ENCODE measurements at regions not wholly inside any gene's neighbourhood (a gene's known extent, or its start where the extent isn't known, plus 50 kb on each side); places are given as distances from the start of the nearest gene placed in this dataset.

DNA sequence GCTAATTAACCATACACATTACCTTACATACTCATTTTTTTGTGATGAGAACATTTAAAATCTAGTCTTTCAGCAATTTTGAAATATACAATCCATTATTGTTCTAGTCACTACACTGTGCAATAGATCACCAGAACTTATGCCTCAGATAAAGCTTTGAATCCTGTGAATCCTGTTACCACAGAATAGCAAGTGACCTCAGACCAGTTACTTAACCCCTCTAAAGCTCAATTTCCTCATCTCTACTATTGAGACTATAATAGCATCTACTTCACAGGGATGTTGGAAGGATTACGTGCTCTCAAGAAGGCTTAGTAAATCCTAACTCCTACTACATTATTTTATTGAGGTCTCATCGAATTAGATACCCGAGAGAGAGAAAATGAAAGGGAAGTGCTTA lies 60.2 kb upstream of the PIP5K1B start:
- no peak for TF ChIP-seq CTCF (optimal IDR thresholded peaks at IDR 0.05 in 1 of 3, IDR thresholded peaks at IDR 0.05 in 1 of 3, conservative IDR thresholded peaks at IDR 0.05 in 1 of 3; ENCODE audit: extremely low read depth in 1 of 3, insufficient read depth in 2 of 3, low read length in 3 of 3)
- TF ChIP-seq EZH2 (IDR thresholded peaks at IDR 0.05; ENCODE audit: low read length), result no peak

All from keratinocyte (primary cell).